Endodermal cell (in vitro differentiated cells): ENCODE measurements at regions not wholly inside any gene's neighbourhood (a gene's known extent, or its start where the extent isn't known, plus 50 kb on each side); places are given as distances from the start of the nearest gene placed in this dataset.

Experiments
- DNase-seq: peaks from one replicate; pipeline ENCODE4 v3.0.0-alpha.2; 2017
- H3K27ac ChIP-seq: 2 replicates; pipeline ENCODE4 v1.5.1; 2013; ENCODE audit warnings: mild to moderate bottlenecking, low read depth, low read length, moderate library complexity
- H3K27me3 ChIP-seq: 2 replicates; pipeline ENCODE4 v1.6.1; 2013; ENCODE audit warnings: mild to moderate bottlenecking, low read length, moderate library complexity; ENCODE audit not compliant: insufficient read depth, control insufficient read depth, poor library complexity, severe bottlenecking
- H3K36me3 ChIP-seq: 2 replicates; pipeline ENCODE4 v1.7.0; 2013; ENCODE audit warnings: mild to moderate bottlenecking, low read length, moderate library complexity; ENCODE audit not compliant: control insufficient read depth, insufficient read depth
- H3K4me1 ChIP-seq: one replicate; pipeline ENCODE4 v1.7.0; 2013; ENCODE audit warnings: low read length; ENCODE audit not compliant: control insufficient read depth, insufficient read depth
- H3K4me3 ChIP-seq: 2 replicates; pipeline ENCODE4 v1.5.1; 2013; ENCODE audit warnings: mild to moderate bottlenecking, low read length, moderate library complexity
- H3K9ac ChIP-seq: 2 replicates; pipeline ENCODE4 v1.6.1; 2013; ENCODE audit warnings: mild to moderate bottlenecking, low read length, moderate library complexity; ENCODE audit not compliant: poor library complexity, severe bottlenecking; ENCODE audit errors: extremely low read depth
- H3K9me3 ChIP-seq: 2 replicates; pipeline ENCODE4 v1.6.1; 2013; ENCODE audit warnings: mild to moderate bottlenecking, low read length, moderate library complexity; ENCODE audit not compliant: control insufficient read depth
- H3K27ac Mint-ChIP-seq: 2 replicates; pipeline ENCODE4 v1.8.0; 2020; ENCODE audit warnings: mixed read lengths
- H3K27me3 Mint-ChIP-seq: 2 replicates; pipeline ENCODE4 v1.8.0; 2021; ENCODE audit warnings: mild to moderate bottlenecking, mixed read lengths; ENCODE audit not compliant: insufficient read depth
- H3K36me3 Mint-ChIP-seq: 2 replicates; pipeline ENCODE4 v1.8.0; 2020; ENCODE audit warnings: low read depth, mixed read lengths
- H3K4me1 Mint-ChIP-seq: 2 replicates; pipeline ENCODE4 v1.8.0; 2020; ENCODE audit warnings: mixed read lengths
- H3K4me3 Mint-ChIP-seq: 2 replicates; pipeline ENCODE4 v1.8.0; 2020; ENCODE audit warnings: mild to moderate bottlenecking, moderate library complexity, mixed read lengths
- H3K9me3 Mint-ChIP-seq: 2 replicates; pipeline ENCODE4 v1.8.0; 2020; ENCODE audit warnings: mild to moderate bottlenecking, mixed read lengths
- CTCF ChIP-seq: fragments of 200-600 bp; sonication (generic); conservative IDR thresholded peaks from 2 replicates; pipeline ENCODE4 v1.5.0; 2021; ENCODE audit warnings: antibody characterized with exemption, mild to moderate bottlenecking
- WGBS, 2 experiments: methylation state at CpG; one replicate each; pipeline versions ENCODE4 v1.1.5 to v1.1.7; 2013; ENCODE audit warnings: missing lambda C conversion rate in 2 of 2, mixed read lengths in 1 of 2; ENCODE audit not compliant: insufficient coverage in 1 of 2, insufficient read length in 1 of 2; 5-methylcytosine and 5-hydroxymethylcytosine counted together

DNA sequence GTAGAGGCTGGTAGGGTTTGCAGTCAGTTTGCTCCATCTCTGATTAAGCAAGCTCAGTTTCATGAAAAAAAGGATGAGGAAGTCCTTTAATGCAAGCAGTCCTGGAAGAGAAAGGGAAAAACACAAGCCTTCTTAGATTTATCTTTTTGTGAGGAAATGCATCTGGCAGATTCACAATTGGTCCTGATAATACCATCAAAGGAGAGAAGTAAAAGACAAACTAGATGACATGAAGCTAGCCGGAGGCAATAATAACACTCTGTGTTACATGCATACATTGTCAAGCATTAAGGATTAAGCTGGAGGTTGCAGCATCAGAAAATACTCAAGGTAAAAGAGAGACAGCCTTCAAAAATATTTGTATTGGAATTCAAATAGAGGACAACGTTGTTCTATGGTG lies 356.0 kb upstream of the TEX13C start, which contains the start of gene TENM1:
TENM1 (minus strand) TSS at position 101 of the 400 bp plus-strand sequence.
- peaks cover 47% of the 10 kb centered on the region for H3K27me3 ChIP-seq

DNA sequence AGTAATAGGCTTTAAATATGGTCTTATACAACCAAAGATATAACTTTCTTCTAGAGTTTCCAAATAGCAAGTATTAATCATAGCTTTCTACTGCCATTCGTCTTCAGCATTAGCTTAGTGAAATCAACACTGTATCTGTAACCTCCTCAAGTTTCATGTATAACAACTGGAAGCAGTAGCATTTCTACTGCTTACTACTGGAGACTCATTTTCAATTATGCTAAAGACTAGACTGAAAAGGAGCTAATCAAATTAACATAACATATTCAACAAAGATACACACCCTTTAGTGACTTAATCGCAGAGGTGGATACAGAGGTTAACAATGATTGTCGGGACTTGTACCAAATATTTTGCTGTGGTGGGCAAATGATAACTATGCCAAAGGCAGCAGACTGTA lies 344.2 kb upstream of the TEX13C start:
- Histone ChIP-seq H3K4me1 (no peaks in the 10 kb centered on the region), H3K9me3 (no peaks in the 10 kb centered on the region), H3K36me3 (no peaks in the 10 kb centered on the region), H3K27me3 (no peaks in the 10 kb centered on the region), H3K27ac (no peak overlapping the region), H3K9ac (no peak overlapping the region), H3K4me3 (no peak overlapping the region)
- Mint-ChIP-seq H3K4me1 (no peaks in the 10 kb centered on the region), H3K9me3 (no peaks in the 10 kb centered on the region), H3K4me3 (no peak overlapping the region), H3K27me3 (no peaks in the 10 kb centered on the region), H3K36me3 (no peaks in the 10 kb centered on the region), H3K27ac (no peak overlapping the region)
- 83 to 88% methylated on average over 1 to 3 of the region's 3 CpGs for WGBS, 2 experiments
- DNase-seq = no peak
- TF ChIP-seq CTCF = no peak

More for the DNA sequence above, 356.0 kb upstream of the TEX13C start, which contains the start of gene TENM1:
- Mint-ChIP-seq H3K4me3 (no peak within 1 kb of the TSS), H3K9me3 (no peaks in the 10 kb centered on the region), H3K4me1 (no peaks in the 10 kb centered on the region), H3K27me3 (peaks cover 63% of the 10 kb centered on the region), H3K36me3 (no peaks in the 10 kb centered on the region), H3K27ac (no peak within 1 kb of the TSS)
- H3K4me3 ChIP-seq = no peak within 1 kb of the TSS
- H3K36me3 ChIP-seq = no peaks in the 10 kb centered on the region
- 92 to 100% methylated on average over 1 to 2 of the region's 2 CpGs for WGBS, 2 experiments
- no peak for TF ChIP-seq CTCF
- H3K9ac ChIP-seq = no peak within 1 kb of the TSS
- H3K4me1 ChIP-seq = no peaks in the 10 kb centered on the region
- no peak within 1 kb of the TSS for H3K27ac ChIP-seq
- H3K9me3 ChIP-seq = no peaks in the 10 kb centered on the region
- no peak for DNase-seq

- Mint-ChIP-seq H3K9me3 (no peaks in the 10 kb centered on the region), H3K4me1 (peaks cover 11% of the 10 kb centered on the region), H3K4me3 (no peak overlapping the region), H3K27ac (no peak overlapping the region), H3K36me3 (no peaks in the 10 kb centered on the region), H3K27me3 (no peaks in the 10 kb centered on the region)
- Histone ChIP-seq H3K4me1 (no peaks in the 10 kb centered on the region), H3K9me3 (no peaks in the 10 kb centered on the region), H3K9ac (no peak overlapping the region), H3K27me3 (no peaks in the 10 kb centered on the region), H3K36me3 (no peaks in the 10 kb centered on the region), H3K27ac (no peak overlapping the region), H3K4me3 (no peak overlapping the region)
- WGBS, 2 experiments = 100% methylated on average over 1 of the region's 1 CpG; no CpG with 5 or more reads in 1 of the 2 experiments
- no peak for DNase-seq
- no peak for TF ChIP-seq CTCF
Measured at GRCh38 chrX:124981420-124981819, 338.3 kb upstream of the TEX13C start.
